PC-3 (cell line): ENCODE measurements at regions not wholly inside any gene's neighbourhood (a gene's known extent, or its start where the extent isn't known, plus 50 kb on each side); places are given as distances from the start of the nearest gene placed in this dataset.

Experiments used
- ATAC-seq: fragments of 200-7000 bp; cut with Tn5 transposase; 2 replicates; pipeline ENCODE4 v1.9.1; 2020; ENCODE audit warnings: mild to moderate bottlenecking, moderate library complexity
- BruUV-seq: library from RNA; stranded (reverse); fragments of 400-500 nt; replicated peaks from 2 replicates; lab custom pipeline; 2021; lab: Mats Ljungman, UMichigan
- CTCF ChIA-PET: fragments of 300-600 bp; sonication (Branson Sonifier 250); formaldehyde crosslinking; loops from one replicate; lab custom pipeline; 2022; ENCODE audit warnings: antibody characterized with exemption; lab: Charles Lee
- POLR2A ChIA-PET: fragments of 300-600 bp; sonication (Branson Sonifier 250); formaldehyde crosslinking; loops from one replicate; lab custom pipeline; 2022; ENCODE audit warnings: antibody characterized with exemption; ENCODE audit not compliant: unreplicated experiment; lab: Charles Lee
- DNase-seq: peaks from one replicate; pipeline ENCODE4 v3.0.0-alpha.2; 2015
- H2AFZ ChIP-seq: fragments of 300-600 bp; sonication (generic); 2 replicates; pipeline ENCODE4 v1.6.0; 2016; ENCODE audit warnings: antibody characterized with exemption, low read length
- H3F3A ChIP-seq: fragments of 300-600 bp; sonication (generic); one replicate; pipeline ENCODE4 v1.6.0; 2017; ENCODE audit warnings: antibody characterized with exemption, low read length, control low read depth, mild to moderate bottlenecking; ENCODE audit not compliant: unreplicated experiment
- H3K27ac ChIP-seq: fragments of 300-600 bp; sonication (generic); 2 replicates; pipeline ENCODE4 v1.5.1; 2016; ENCODE audit warnings: mild to moderate bottlenecking, low read length
- H3K27me3 ChIP-seq: fragments of 300-600 bp; sonication (generic); 2 replicates; pipeline ENCODE4 v1.6.1; 2016; ENCODE audit warnings: low read length, mixed read lengths
- H3K36me3 ChIP-seq: fragments of 300-600 bp; sonication (generic); 2 replicates; pipeline ENCODE4 v1.6.1; 2016; ENCODE audit warnings: low read depth, mixed run types, low read length, mixed read lengths
- H3K4me1 ChIP-seq: fragments of 300-600 bp; sonication (generic); 2 replicates; pipeline ENCODE4 v1.5.1; 2016; ENCODE audit warnings: low read length; ENCODE audit not compliant: insufficient read depth
- H3K4me2 ChIP-seq: fragments of 300-600 bp; sonication (generic); 2 replicates; pipeline ENCODE4 v1.6.0; 2016; ENCODE audit warnings: low read length
- H3K4me3 ChIP-seq: fragments of 300-600 bp; sonication (generic); 2 replicates; pipeline ENCODE4 v1.5.1; 2016; ENCODE audit warnings: mild to moderate bottlenecking, low read length, mixed read lengths
- H3K79me2 ChIP-seq: fragments of 300-600 bp; sonication (generic); 2 replicates; pipeline ENCODE4 v1.6.1; 2017; ENCODE audit warnings: low read length, mixed read lengths
- H3K9ac ChIP-seq: fragments of 300-600 bp; sonication (generic); 2 replicates; pipeline ENCODE4 v1.6.0; 2016; ENCODE audit warnings: mild to moderate bottlenecking, low read length
- H3K9me2 ChIP-seq: fragments of 300-600 bp; sonication (generic); replicated peaks from 2 replicates; pipeline ENCODE4 v1.6.1; 2016; ENCODE audit warnings: mixed run types, low read length, mixed read lengths
- H3K9me3 ChIP-seq: fragments of 300-600 bp; sonication (generic); 2 replicates; pipeline ENCODE4 v1.6.1; 2016; ENCODE audit warnings: low read length, mixed read lengths
- H4K20me1 ChIP-seq: fragments of 300-600 bp; sonication (generic); 2 replicates; pipeline ENCODE4 v1.6.1; 2016; ENCODE audit warnings: low read length, mixed read lengths
- EZH2 ChIP-seq: fragments of 300-600 bp; sonication (generic); IDR thresholded peaks from one replicate; pipeline ENCODE4 v1.6.1; 2017; ENCODE audit warnings: antibody characterized with exemption, mild to moderate bottlenecking, low read length; ENCODE audit not compliant: unreplicated experiment
- EZH2phosphoT487 ChIP-seq: fragments of 300-600 bp; sonication (generic); IDR thresholded peaks from 2 replicates; pipeline ENCODE4 v1.6.1; 2018; ENCODE audit warnings: mild to moderate bottlenecking, antibody characterized with exemption, low read length, borderline replicate concordance
- intact Hi-C: fragments of 100-400 bp; cut with micrococcal nuclease; formaldehyde crosslinking; loops from 2 replicates; pipeline ENCODE4 v1.9.0; 2023
- TF ChIP-seq, protein P1 (sequence below): fragments of 300-600 bp; sonication (generic); conservative IDR thresholded peaks from 2 replicates; pipeline ENCODE4 v1.5.1; 2017; ENCODE audit warnings: antibody characterized with exemption, low read depth, mild to moderate bottlenecking, low read length

DNA sequence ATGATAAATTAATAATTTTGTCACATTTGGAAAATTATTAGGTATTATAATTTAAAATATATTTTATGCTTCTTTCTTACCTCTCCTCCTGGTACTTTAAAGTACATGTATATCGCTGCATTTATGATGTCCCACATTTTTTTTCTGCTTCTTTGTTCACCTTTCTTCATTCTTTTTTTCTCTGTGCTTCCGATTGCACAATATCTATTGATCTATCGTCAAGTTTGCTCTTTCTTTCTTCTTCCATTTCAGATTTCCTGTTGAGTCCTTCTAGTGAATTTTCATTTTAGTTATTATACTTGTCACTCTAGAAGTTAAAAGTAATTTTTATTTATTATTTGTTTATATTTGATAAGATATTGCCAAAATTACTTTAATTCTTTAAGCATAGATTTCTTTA, 441.0 kb upstream of the HS3ST5 start:
- Histone ChIP-seq H4K20me1 (no peaks in the 10 kb centered on the region), H3K4me1 (no peaks in the 10 kb centered on the region; the same call in 1 of the 2 replicates), H3K9me2 (no peaks in the 10 kb centered on the region), H3K36me3 (no peaks in the 10 kb centered on the region), H3K9ac (no peak overlapping the region), H3K27ac (no peak overlapping the region), H3K9me3 (no peaks in the 10 kb centered on the region), H3K4me3 (no peak overlapping the region), H3K79me2 (no peaks in the 10 kb centered on the region), H3K4me2 (no peak overlapping the region), H2AFZ (no peak overlapping the region), H3K27me3 (no peaks in the 10 kb centered on the region), H3F3A (no peaks in the 10 kb centered on the region)
- POLR2A ChIA-PET = no interaction called here
- no TSS peak for BruUV-seq
- CTCF ChIA-PET = no interaction called here
- no peak for DNase-seq
- intact Hi-C loops = no loop called here
- no peak for TF ChIP-seq EZH2
- TF ChIP-seq, protein P1, sequence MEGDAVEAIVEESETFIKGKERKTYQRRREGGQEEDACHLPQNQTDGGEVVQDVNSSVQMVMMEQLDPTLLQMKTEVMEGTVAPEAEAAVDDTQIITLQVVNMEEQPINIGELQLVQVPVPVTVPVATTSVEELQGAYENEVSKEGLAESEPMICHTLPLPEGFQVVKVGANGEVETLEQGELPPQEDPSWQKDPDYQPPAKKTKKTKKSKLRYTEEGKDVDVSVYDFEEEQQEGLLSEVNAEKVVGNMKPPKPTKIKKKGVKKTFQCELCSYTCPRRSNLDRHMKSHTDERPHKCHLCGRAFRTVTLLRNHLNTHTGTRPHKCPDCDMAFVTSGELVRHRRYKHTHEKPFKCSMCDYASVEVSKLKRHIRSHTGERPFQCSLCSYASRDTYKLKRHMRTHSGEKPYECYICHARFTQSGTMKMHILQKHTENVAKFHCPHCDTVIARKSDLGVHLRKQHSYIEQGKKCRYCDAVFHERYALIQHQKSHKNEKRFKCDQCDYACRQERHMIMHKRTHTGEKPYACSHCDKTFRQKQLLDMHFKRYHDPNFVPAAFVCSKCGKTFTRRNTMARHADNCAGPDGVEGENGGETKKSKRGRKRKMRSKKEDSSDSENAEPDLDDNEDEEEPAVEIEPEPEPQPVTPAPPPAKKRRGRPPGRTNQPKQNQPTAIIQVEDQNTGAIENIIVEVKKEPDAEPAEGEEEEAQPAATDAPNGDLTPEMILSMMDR = no peak
- no peak for TF ChIP-seq EZH2phosphoT487
- ATAC-seq = no peak

- no peaks in the 10 kb centered on the region for H3F3A ChIP-seq
- POLR2A ChIA-PET = no interaction called here
- no peaks in the 10 kb centered on the region for H3K27me3 ChIP-seq
- H3K4me1 ChIP-seq = no peaks in the 10 kb centered on the region; the same call in 1 of the 2 replicates
- H3K9ac ChIP-seq = no peak overlapping the region
- H3K79me2 ChIP-seq = no peaks in the 10 kb centered on the region
- no peak overlapping the region for H3K4me3 ChIP-seq
- peak; percentile 11 for DNase-seq
- H3K36me3 ChIP-seq = no peaks in the 10 kb centered on the region
- intact Hi-C loops = no loop called here
- H3K9me3 ChIP-seq = no peaks in the 10 kb centered on the region
- no peak overlapping the region for H2AFZ ChIP-seq
- no TSS peak for BruUV-seq
- no peak overlapping the region for H3K4me2 ChIP-seq
- no peaks in the 10 kb centered on the region for H3K9me2 ChIP-seq
- CTCF ChIA-PET = no interaction called here
- no peak overlapping the region for H3K27ac ChIP-seq
- TF ChIP-seq, protein P1 = no peak
- TF ChIP-seq EZH2phosphoT487 = no peak
- TF ChIP-seq EZH2 = no peak
- ATAC-seq = no peak
- no peaks in the 10 kb centered on the region for H4K20me1 ChIP-seq
Measured at GRCh38 chr6:114783083-114783482, 440.3 kb upstream of the HS3ST5 start.

- Histone ChIP-seq H3K4me1 (no peaks in the 10 kb centered on the region), H3K36me3 (no peaks in the 10 kb centered on the region), H3K4me3 (no peak overlapping the region), H4K20me1 (no peaks in the 10 kb centered on the region), H3K27me3 (no peaks in the 10 kb centered on the region), H3K9me2 (no peaks in the 10 kb centered on the region), H3K9ac (no peak overlapping the region), H3K4me2 (no peak overlapping the region), H3F3A (no peaks in the 10 kb centered on the region), H3K9me3 (no peaks in the 10 kb centered on the region), H3K79me2 (no peaks in the 10 kb centered on the region), H2AFZ (no peak overlapping the region), H3K27ac (no peak overlapping the region)
- DNase-seq = no peak
- intact Hi-C loops = no loop called here
- ChIA-PET POLR2A (no interaction called here), CTCF (no interaction called here)
- no TSS peak for BruUV-seq
- TF ChIP-seq, protein P1 = no peak
- TF ChIP-seq EZH2 = no peak
- no peak for TF ChIP-seq EZH2phosphoT487
- ATAC-seq = no peak
Measured at GRCh38 chr6:114764866-114765265, 422.0 kb upstream of the HS3ST5 start.
